Urothelium cell line (cell line): ENCODE measurements at regions not wholly inside any gene's neighbourhood (a gene's known extent, or its start where the extent isn't known, plus 50 kb on each side); places are given as distances from the start of the nearest gene placed in this dataset.

Experiments used
- DNase-seq: peaks from one replicate; pipeline ENCODE4 v3.0.0; 2011; ENCODE audit warnings: low spot score, mixed read lengths
- FAIRE-seq: peaks from 2 replicates; lab custom pipeline; 2011; peaks lifted over from hg19 to GRCh38; lab: Jason Lieb, UNC

GRCh38 chr4:62131049-62131448, 930.9 kb downstream of the ADGRL3 start:
- no peak for FAIRE-seq

GRCh38 chr4:62130637-62131036, 930.5 kb downstream of the ADGRL3 start:
- no peak for FAIRE-seq

More at GRCh38 chr4:62131049-62131448, 930.9 kb downstream of the ADGRL3 start:
- no peak for DNase-seq

GRCh38 chr4:62130230-62130629, 930.1 kb downstream of the ADGRL3 start:
- DNase-seq (no peak), FAIRE-seq (peak; percentile 23)

More at GRCh38 chr4:62130637-62131036, 930.5 kb downstream of the ADGRL3 start:
- DNase-seq, result no peak
